ENCODE measurements at regions not wholly inside any gene's neighbourhood (a gene's known extent, or its start where the extent isn't known, plus 50 kb on each side); places are given as distances from the start of the nearest gene placed in this dataset.

- Histone ChIP-seq H3K4me1 (peaks cover 0 to 5% (median 0%) of the 10 kb centered on the region in 4 donors), H3K36me3 (no peaks in the 10 kb centered on the region)
Observed at GRCh38 chr13:84672616-84673015, 790.3 kb upstream of the SLITRK1 start.

GRCh38 chr13:84670245-84670644, 788.0 kb upstream of the SLITRK1 start:
- H3K4me3 ChIP-seq, result no peak overlapping the region
- DNase-seq, result no peak
- 30 to 78% methylated on average over 1 of the region's 1 CpG for WGBS, 2 donors (ENCODE audit: low coverage in 1 of 2)
- no peak overlapping the region for H3K27ac ChIP-seq
- no peaks in the 10 kb centered on the region for H3K36me3 ChIP-seq
- peaks cover 0 to 5% (median 0%) of the 10 kb centered on the region in 4 donors for H3K4me1 ChIP-seq
- TF ChIP-seq POLR2AphosphoS5 (IDR thresholded peaks at IDR 0.05) (no peak), CTCF (IDR thresholded peaks at IDR 0.05) (no peak), POLR2A (IDR thresholded peaks at IDR 0.05) (no peak), EP300 (IDR thresholded peaks at IDR 0.05; ENCODE audit: low read depth) (no peak)
- intact Hi-C loops (cut with DNase I; ENCODE audit: low total_unique reads), result no loop called here
- H3K9me3 ChIP-seq, result no peaks in the 10 kb centered on the region
- H3K27me3 ChIP-seq, result no peaks in the 10 kb centered on the region
- in situ Hi-C loops (cut with MboI; ENCODE audit: low pct_ligation_motif_present in 1 of 4, low pct_unique_long_range_greater_than_20kb in 1 of 4, low sequenced_read_pairs in 3 of 4), result no loop called here

More at GRCh38 chr13:84672616-84673015, 790.3 kb upstream of the SLITRK1 start:
- in situ Hi-C loops (cut with MboI; ENCODE audit: low pct_ligation_motif_present in 1 of 4, low pct_unique_long_range_greater_than_20kb in 1 of 4, low sequenced_read_pairs in 3 of 4) (no loop called here), intact Hi-C loops (cut with DNase I; ENCODE audit: low total_unique reads) (no loop called here)
- no peak overlapping the region for H3K27ac ChIP-seq
- no peak overlapping the region for H3K4me3 ChIP-seq
- H3K27me3 ChIP-seq, result no peaks in the 10 kb centered on the region
- 49 to 64% methylated on average over 3 of the region's 3 CpGs for WGBS, 2 donors (ENCODE audit: low coverage in 1 of 2)
- H3K9me3 ChIP-seq, result no peaks in the 10 kb centered on the region
- TF ChIP-seq EP300 (IDR thresholded peaks at IDR 0.05; ENCODE audit: low read depth) (no peak), CTCF (IDR thresholded peaks at IDR 0.05) (no peak)
- no peak for DNase-seq

- intact Hi-C loops (cut with DNase I; ENCODE audit: low total_unique reads), result no loop called here
- in situ Hi-C loops (cut with MboI; ENCODE audit: low pct_ligation_motif_present in 1 of 4, low pct_unique_long_range_greater_than_20kb in 1 of 4, low sequenced_read_pairs in 3 of 4), result no loop called here
- WGBS, 2 donors (ENCODE audit: low coverage in 1 of 2), result 52 to 60% methylated on average over 1 of the region's 1 CpG
- Histone ChIP-seq H3K9me3 (no peaks in the 10 kb centered on the region), H3K4me3 (no peak overlapping the region), H3K36me3 (no peaks in the 10 kb centered on the region), H3K27ac (peak overlapping the region in 2 of 4 donors; percentile 36 to 50), H3K27me3 (no peaks in the 10 kb centered on the region), H3K4me1 (peaks cover 0 to 5% (median 0%) of the 10 kb centered on the region in 4 donors)
- DNase-seq, result no peak
- TF ChIP-seq CTCF (IDR thresholded peaks at IDR 0.05), result no peak
- TF ChIP-seq POLR2AphosphoS5 (IDR thresholded peaks at IDR 0.05), result peak in 1 of 3 donors; percentile 28
Observed at GRCh38 chr13:84668637-84669036, 786.4 kb upstream of the SLITRK1 start.

- TF ChIP-seq EP300 (IDR thresholded peaks at IDR 0.05; ENCODE audit: low read depth), result no peak
- TF ChIP-seq POLR2AphosphoS5 (IDR thresholded peaks at IDR 0.05), result no peak
Observed at GRCh38 chr13:84662491-84662890, 780.2 kb upstream of the SLITRK1 start.

GRCh38 chr13:84661718-84662117, 779.4 kb upstream of the SLITRK1 start:
- in situ Hi-C loops (cut with MboI; ENCODE audit: low pct_ligation_motif_present in 1 of 4, low pct_unique_long_range_greater_than_20kb in 1 of 4, low sequenced_read_pairs in 3 of 4) (no loop called here), intact Hi-C loops (cut with DNase I; ENCODE audit: low total_unique reads) (no loop called here)
- Histone ChIP-seq H3K4me3 (no peak overlapping the region), H3K27ac (no peak overlapping the region), H3K4me1 (no peaks in the 10 kb centered on the region), H3K27me3 (no peaks in the 10 kb centered on the region), H3K9me3 (no peaks in the 10 kb centered on the region), H3K36me3 (no peaks in the 10 kb centered on the region)
- DNase-seq, result no peak
- 76 to 87% methylated on average over 5 of the region's 5 CpGs for WGBS, 2 donors (ENCODE audit: low coverage in 1 of 2)
- TF ChIP-seq EP300 (IDR thresholded peaks at IDR 0.05; ENCODE audit: low read depth) (no peak), POLR2AphosphoS5 (IDR thresholded peaks at IDR 0.05) (no peak), CTCF (IDR thresholded peaks at IDR 0.05) (no peak), POLR2A (IDR thresholded peaks at IDR 0.05) (no peak)

More at GRCh38 chr13:84662491-84662890, 780.2 kb upstream of the SLITRK1 start:
- Histone ChIP-seq H3K4me3 (no peak overlapping the region), H3K36me3 (no peaks in the 10 kb centered on the region), H3K9me3 (no peaks in the 10 kb centered on the region), H3K4me1 (no peaks in the 10 kb centered on the region), H3K27me3 (no peaks in the 10 kb centered on the region), H3K27ac (no peak overlapping the region)
- intact Hi-C loops (cut with DNase I; ENCODE audit: low total_unique reads) (no loop called here), in situ Hi-C loops (cut with MboI; ENCODE audit: low pct_ligation_motif_present in 1 of 4, low pct_unique_long_range_greater_than_20kb in 1 of 4, low sequenced_read_pairs in 3 of 4) (no loop called here)
- WGBS, 2 donors (ENCODE audit: low coverage in 1 of 2), result 66 to 68% methylated on average over 3 of the region's 3 CpGs
- no peak for DNase-seq
